HG02852 (cell line): ENCODE measurements at regions not wholly inside any gene's neighbourhood (a gene's known extent, or its start where the extent isn't known, plus 50 kb on each side); places are given as distances from the start of the nearest gene placed in this dataset.

ENCODE experiments used
- ATAC-seq: cut with Tn5 transposase; IDR thresholded peaks from one replicate; pipeline ENCODE4 v1.9.1; 2021; ENCODE audit warnings: mild to moderate bottlenecking, moderate library complexity; ENCODE audit not compliant: unreplicated experiment

- no peak for ATAC-seq
These were observed 606.7 kb downstream of the STIM2 start for GRCh38 chr4:27467351-27467750.

GRCh38 chr4:27472364-27472763 lies 611.7 kb downstream of the STIM2 start:
- ATAC-seq = no peak

DNA sequence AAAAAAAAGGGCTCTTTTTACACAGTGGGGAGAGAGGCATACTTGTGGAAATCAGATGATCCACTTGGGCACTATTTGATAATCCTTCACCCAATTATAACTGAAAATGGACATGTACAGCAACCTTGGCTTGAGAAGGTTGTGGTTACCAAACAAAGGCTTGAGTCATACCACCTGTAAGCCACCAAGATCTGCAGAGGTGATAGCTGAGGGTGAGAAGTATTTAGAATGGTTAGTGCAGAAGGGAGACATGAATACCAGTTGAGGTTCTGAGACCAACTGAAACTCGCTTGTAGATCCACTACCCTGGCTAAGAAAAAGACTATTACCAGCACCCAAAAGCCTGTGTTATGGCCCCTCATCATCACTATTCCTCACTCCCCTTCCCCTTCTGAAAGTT lies 614.0 kb downstream of the STIM2 start:
- no peak for ATAC-seq

DNA sequence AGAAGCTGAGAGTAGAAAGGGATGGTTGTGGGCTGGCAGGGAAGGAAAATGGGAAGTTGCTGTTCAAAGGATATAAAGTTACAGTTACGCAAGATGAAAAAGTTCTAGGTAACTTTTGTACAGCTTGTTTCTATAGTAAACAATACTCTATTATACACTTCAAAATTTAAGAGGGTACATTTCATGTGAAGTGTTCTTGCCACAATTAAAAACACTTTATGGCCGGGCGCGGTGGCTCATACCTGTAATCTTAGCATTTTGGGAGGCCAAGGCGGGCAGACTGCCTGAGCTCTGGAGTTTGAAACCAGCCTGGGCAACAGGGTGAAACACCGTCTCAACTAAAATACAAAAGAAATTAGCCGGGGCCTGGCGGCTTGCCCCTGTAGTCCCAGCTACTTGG lies 623.6 kb downstream of the STIM2 start:
- no peak for ATAC-seq

DNA sequence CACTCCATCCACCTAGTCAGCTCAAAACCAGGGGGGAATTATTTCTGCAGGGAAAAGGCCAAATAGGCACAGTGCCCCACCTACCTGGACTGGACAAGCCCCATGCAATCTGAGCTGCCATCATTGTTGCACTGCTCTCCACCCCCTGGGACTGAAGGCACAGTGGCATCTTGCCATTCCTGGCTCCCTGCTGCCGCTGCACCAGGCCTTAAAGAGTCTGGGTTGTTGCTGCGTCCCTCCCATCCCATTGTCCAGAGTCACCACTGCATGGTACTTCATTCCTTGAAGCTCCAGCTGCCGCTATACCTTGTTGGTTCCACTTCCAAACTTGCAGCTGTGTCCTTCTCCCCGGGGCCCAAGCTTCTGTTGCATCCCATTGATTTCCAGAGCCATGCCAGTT lies 629.7 kb downstream of the STIM2 start:
- ATAC-seq = no peak

DNA sequence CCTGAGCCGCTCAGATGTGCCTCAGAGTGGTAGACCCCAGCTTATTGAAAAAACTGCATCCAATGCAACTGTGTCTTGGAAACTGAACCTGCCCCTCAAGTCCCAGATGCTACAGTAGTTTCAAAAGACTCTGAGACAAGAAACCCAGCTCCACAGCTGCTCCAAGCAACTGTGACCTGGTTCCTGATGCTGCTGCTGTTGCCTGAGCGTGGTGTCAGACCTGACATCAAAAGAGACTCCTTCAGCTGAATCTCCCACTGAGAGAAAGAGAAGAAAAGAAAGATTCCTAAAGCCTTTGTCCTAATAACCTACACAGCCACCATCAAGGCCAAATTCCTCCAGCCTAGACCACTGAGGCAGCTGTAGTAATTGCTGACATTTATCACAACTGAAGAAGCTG lies 630.1 kb downstream of the STIM2 start:
- no peak for ATAC-seq

GRCh38 chr4:27506401-27506800 lies 645.8 kb downstream of the STIM2 start:
- no peak for ATAC-seq

DNA sequence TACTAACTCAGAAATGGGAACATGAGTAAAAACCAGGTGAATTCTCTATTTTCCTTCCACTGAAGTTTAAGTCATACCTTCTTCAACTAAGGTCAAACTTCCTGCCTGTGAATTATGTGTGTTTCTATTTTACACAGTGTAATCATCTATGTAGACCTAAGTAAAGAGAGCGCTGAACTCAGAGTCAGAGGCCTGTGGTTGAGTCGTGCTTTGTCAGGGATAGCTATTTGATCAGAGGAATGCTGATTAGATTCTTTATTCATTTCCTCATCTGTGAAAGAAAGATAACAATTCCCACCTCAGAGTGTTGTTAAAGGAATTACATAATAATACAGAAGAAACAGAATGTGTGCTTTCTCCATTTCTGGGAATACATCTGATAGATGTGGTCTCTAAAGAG lies 654.1 kb downstream of the STIM2 start:
- ATAC-seq = no peak

GRCh38 chr4:27515140-27515539 lies 654.5 kb downstream of the STIM2 start:
- ATAC-seq = no peak

GRCh38 chr4:27518876-27519275 lies 658.2 kb downstream of the STIM2 start:
- no peak for ATAC-seq

DNA sequence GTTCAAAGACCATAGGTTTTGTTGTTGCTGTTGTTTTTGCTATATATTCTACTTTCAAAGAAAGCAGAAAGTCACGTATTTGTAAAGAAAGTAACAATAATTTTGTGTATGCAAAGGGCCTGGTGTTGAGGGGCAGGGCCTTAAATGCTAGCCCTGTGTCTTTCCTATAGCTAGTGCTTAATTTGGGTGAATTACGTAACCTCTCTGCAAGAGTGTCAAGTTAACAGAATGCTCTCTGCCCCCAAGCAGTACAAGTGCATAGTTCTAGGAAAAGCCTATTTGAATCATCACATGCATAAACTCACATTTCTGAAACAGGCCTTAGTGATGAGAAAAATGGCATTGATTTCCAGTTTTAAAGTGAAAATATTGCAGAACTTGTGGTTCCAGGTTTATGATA lies 663.6 kb downstream of the STIM2 start:
- ATAC-seq = no peak

- no peak for ATAC-seq
These were observed 673.8 kb downstream of the STIM2 start for GRCh38 chr4:27534488-27534887.

DNA sequence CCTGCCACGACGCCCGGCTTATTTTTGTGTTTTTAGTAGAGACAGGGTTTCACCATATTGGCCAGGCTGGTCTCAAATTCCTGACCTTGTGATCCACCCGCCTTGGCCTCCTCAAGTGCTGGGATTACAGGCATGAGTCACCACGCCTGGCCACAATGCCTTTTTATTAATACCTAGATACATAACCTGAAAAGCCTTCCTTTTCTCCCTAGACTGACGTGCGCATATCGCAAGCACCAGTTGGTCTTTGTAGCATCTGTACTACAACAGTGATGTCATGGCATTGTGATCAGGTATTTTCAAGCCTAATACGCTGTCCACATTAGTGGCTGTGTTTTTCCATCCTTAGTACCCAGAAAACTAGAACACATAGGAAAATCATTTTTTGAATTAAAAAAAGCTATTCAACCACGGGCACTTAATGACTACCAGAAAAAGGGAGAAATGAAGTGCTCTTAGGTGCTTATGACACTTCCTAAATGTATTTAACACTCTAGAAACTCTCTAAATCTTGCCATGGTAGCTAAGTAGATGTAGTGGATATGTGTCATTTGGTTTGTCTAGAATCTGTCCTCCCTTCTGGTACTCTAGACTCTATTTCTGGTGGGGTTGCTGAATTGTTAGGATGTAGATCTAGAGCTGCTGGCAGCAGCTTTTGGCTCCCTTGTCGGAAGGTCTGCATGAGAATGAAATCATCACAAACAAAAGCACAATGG lies 707.8 kb downstream of the STIM2 start:
- ATAC-seq = no peak

DNA sequence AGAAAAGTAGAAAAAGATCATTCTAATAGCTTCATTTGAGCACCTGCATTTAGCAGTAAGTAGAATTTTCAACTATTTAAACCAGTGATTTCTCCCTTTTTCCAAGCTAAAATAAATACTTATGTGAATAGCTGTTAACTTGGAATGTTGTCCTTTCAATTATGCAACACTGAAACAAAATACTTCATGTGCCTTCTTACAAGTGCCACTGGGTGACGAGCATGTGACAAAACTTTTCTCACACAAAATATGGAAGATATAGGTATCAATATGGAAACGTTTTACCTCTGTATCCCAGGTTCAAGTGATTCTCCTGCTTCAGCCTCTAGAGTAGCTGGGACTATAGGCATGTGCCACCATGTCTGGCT lies 708.3 kb downstream of the STIM2 start:
- ATAC-seq = no peak

DNA sequence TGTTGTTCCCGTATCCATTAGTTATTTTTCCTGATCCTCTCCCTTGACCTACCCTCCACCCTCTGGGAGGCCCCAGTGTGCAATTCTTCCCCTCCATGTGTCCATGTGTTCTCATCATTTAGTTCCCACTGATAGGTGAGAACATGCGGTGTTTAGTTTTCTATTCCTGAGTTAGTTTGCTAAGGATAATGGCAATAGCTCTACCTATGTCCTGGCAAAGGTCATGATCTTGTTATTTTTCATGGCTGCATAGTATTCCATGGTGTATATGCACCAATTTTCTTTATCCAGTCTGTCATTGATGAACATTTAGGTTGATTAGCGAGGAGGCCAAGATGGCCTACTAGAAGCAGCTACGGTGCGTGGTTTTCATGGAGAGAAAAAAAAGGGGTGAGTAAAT lies 714.1 kb downstream of the STIM2 start:
- no peak for ATAC-seq

DNA sequence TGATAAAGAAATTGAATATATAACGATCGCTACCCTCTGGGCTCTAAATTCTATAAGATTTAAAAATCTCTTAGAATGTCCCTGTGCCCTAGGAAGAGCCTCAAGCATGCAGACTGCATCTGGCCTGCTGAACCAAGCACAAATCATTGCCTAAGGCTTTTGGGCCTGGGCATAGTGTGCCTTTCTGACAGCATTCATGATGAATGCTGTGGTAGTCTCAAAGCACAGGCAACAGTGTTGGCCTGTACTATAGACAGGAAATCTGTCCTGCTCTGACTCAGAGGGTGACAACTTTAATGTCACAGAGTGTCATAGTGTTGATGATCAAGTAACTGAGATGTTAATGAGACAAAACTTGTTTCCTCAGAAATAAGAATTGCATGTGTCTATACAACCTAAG lies 717.3 kb downstream of the STIM2 start:
- no peak for ATAC-seq

- ATAC-seq = no peak
These were observed 732.1 kb downstream of the STIM2 start for GRCh38 chr4:27592738-27593137.

DNA sequence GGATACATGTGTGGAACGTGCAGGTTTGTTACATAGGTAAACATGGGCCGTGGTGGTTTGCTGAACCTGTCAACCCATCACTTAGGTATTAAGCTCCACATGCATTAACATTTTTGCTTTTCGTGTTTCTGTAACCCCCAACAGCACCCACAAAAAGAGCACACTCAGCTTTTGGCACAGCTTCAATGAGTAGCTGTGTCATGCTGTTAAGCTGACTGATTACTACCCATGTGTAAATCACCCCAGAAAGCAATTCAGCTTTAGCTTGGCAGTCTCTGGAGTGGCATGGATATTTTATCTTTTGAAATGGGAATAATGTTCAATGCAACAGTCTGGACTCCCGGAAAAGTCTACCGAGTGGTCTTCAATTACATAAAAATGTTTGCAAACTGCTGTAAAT lies 734.3 kb downstream of the STIM2 start:
- ATAC-seq = no peak

- no peak for ATAC-seq
These were observed 735.1 kb downstream of the STIM2 start for GRCh38 chr4:27595571-27596360.

DNA sequence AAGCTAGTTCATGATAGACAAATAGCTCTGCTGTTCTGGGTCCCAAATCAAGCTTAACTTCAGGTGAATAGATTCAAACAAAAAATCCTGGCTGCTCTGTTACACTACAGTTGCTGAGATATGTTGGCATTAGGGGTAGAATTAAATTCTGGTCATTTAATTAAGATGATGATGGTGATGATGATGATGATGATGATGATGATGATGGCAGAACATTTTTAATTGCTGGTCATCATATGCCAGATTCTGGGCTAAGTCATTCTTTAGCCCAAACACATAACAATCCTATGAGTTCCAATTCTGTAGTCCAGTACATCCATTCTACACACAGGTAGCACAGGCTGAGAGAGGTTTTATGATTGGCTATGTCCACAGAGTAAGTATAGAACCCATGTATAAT lies 741.5 kb downstream of the STIM2 start:
- no peak for ATAC-seq

GRCh38 chr4:27604692-27605091 lies 744.1 kb downstream of the STIM2 start:
- ATAC-seq = no peak

- ATAC-seq = no peak
These were observed 755.5 kb downstream of the STIM2 start for GRCh38 chr4:27616166-27616565.

- ATAC-seq = no peak
These were observed 758.8 kb downstream of the STIM2 start for GRCh38 chr4:27619435-27619834.
